SU-DHL-6 (cell line): ENCODE measurements at regions not wholly inside any gene's neighbourhood (a gene's known extent, or its start where the extent isn't known, plus 50 kb on each side); places are given as distances from the start of the nearest gene placed in this dataset.

Experiments used
- EZH2phosphoT487 ChIP-seq: fragments of 200-600 bp; sonication (generic), shearing (Covaris generic); conservative IDR thresholded peaks from 2 replicates; pipeline ENCODE4 v1.6.1; 2018; ENCODE audit warnings: mild to moderate bottlenecking, antibody characterized with exemption, low read length, moderate library complexity, mixed read lengths
- TF ChIP-seq, protein P1 (sequence below): fragments of 200-600 bp; sonication (generic); IDR thresholded peaks from one replicate; pipeline ENCODE4 v1.5.1; 2017; ENCODE audit warnings: antibody characterized with exemption, mild to moderate bottlenecking, low read length, moderate library complexity; ENCODE audit not compliant: insufficient read depth, poor library complexity, severe bottlenecking

GRCh38 chr17:14772776-14773175 is 471.9 kb downstream of the HS3ST3B1 start:
- TF ChIP-seq, protein P1, sequence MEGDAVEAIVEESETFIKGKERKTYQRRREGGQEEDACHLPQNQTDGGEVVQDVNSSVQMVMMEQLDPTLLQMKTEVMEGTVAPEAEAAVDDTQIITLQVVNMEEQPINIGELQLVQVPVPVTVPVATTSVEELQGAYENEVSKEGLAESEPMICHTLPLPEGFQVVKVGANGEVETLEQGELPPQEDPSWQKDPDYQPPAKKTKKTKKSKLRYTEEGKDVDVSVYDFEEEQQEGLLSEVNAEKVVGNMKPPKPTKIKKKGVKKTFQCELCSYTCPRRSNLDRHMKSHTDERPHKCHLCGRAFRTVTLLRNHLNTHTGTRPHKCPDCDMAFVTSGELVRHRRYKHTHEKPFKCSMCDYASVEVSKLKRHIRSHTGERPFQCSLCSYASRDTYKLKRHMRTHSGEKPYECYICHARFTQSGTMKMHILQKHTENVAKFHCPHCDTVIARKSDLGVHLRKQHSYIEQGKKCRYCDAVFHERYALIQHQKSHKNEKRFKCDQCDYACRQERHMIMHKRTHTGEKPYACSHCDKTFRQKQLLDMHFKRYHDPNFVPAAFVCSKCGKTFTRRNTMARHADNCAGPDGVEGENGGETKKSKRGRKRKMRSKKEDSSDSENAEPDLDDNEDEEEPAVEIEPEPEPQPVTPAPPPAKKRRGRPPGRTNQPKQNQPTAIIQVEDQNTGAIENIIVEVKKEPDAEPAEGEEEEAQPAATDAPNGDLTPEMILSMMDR = no peak
- TF ChIP-seq EZH2phosphoT487 = no peak
